ENCODE measurements at regions not wholly inside any gene's neighbourhood (a gene's known extent, or its start where the extent isn't known, plus 50 kb on each side); places are given as distances from the start of the nearest gene placed in this dataset.

DNA sequence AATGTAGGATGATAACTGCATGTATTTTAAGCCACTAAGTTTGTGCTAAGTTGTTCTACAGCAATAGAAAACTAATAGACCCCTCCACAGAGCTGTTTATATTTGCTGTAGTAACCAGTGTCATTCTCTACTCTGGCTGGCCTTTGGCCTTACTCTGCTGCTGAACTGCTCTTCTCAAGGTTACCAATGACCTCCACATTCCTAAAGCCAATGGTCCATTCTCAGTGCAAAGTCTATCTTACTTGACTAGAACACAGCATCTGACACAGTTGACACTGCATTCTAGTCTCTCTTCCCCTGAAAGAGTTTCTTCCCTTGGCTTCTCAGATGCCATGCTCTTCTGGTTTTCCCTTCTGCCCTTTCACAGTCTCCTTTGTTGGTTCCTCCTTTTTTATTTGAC is 154.8 kb upstream of the CRY1 start:
- no TSS peak for BruUV-seq (replicated peaks)
- ATAC-seq = peak; percentile 94
- Histone ChIP-seq H3K36me3 (replicated peaks in 1 of 2; ENCODE audit: control insufficient read depth in 1 of 2, insufficient read depth in 2 of 2, low read length in 2 of 2) (no peaks in the 10 kb centered on the region), H3K4me3 (replicated peaks in 1 of 3; ENCODE audit: insufficient read depth in 1 of 3, low read depth in 2 of 3, low read length in 3 of 3) (no peak overlapping the region), H3K9me3 (ENCODE audit: low read length) (no peaks in the 10 kb centered on the region), H4K20me1 (ENCODE audit: insufficient read depth, low read length) (no peaks in the 10 kb centered on the region), H3K79me2 (ENCODE audit: insufficient read depth, low read length) (no peaks in the 10 kb centered on the region), H3K4me1 (ENCODE audit: insufficient read depth, low read length) (peaks cover 15% of the 10 kb centered on the region), H3K4me2 (ENCODE audit: low read depth, low read length) (no peak overlapping the region), H3K27me3 (ENCODE audit: control insufficient read depth in 1 of 2, insufficient read depth in 2 of 2, low read length in 2 of 2) (peaks cover under 1 to 1% of the 10 kb centered on the region in 2 experiments; a peak in 1 of 5 replicates), H2AFZ (ENCODE audit: low read length) (no peak overlapping the region), H3K9ac (ENCODE audit: insufficient read depth, low read depth, low read length) (no peak overlapping the region), H3K27ac (ENCODE audit: extremely low read length, insufficient read depth, low read length) (no peak overlapping the region)
- ChIA-PET POLR2A (no interaction called here), CTCF (ENCODE audit: low intra/inter-chr PET ratio, low total read pairs) (no interaction called here)
- peak; percentile 40 for DNase-seq (ENCODE audit: low spot score)
- FAIRE-seq = peak; percentile 32
- intact Hi-C loops (cut with micrococcal nuclease; ENCODE audit: unreplicated experiment) (no loop called here), in situ Hi-C loops (cut with HindIII; ENCODE audit: extremely low pct_ligation_motif_present, low pct_unique_long_range_greater_than_20kb) (no loop called here)
- TF ChIP-seq HNF4G (IDR thresholded peaks at IDR 0.05; ENCODE audit: borderline replicate concordance, low read depth, low read length) = peak; percentile 70
- no peak for TF ChIP-seq HNF4G (CRISPR knock-in tag; IDR thresholded peaks at IDR 0.05; ENCODE audit: borderline replicate concordance, low read depth)
- no peak for TF ChIP-seq ZNF260 (CRISPR knock-in tag; IDR thresholded peaks at IDR 0.05; ENCODE audit: borderline replicate concordance, low read depth)
- no peak for TF ChIP-seq RCOR2 (CRISPR knock-in tag; IDR thresholded peaks at IDR 0.05)
- no peak for TF ChIP-seq ZSCAN21 (CRISPR knock-in tag; IDR thresholded peaks at IDR 0.05; ENCODE audit: borderline replicate concordance)
- TF ChIP-seq FOXA3 (CRISPR knock-in tag; IDR thresholded peaks at IDR 0.05) = peak; percentile 13; the same call in 1 of the 2 replicates
- TF ChIP-seq ZNF644 (CRISPR knock-in tag; IDR thresholded peaks at IDR 0.05; ENCODE audit: low read depth) = peak; percentile 90
- TF ChIP-seq, protein P1, sequence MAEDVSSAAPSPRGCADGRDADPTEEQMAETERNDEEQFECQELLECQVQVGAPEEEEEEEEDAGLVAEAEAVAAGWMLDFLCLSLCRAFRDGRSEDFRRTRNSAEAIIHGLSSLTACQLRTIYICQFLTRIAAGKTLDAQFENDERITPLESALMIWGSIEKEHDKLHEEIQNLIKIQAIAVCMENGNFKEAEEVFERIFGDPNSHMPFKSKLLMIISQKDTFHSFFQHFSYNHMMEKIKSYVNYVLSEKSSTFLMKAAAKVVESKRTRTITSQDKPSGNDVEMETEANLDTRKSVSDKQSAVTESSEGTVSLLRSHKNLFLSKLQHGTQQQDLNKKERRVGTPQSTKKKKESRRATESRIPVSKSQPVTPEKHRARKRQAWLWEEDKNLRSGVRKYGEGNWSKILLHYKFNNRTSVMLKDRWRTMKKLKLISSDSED (CRISPR knock-in tag; IDR thresholded peaks at IDR 0.05) = no peak
- TF ChIP-seq, protein P2, sequence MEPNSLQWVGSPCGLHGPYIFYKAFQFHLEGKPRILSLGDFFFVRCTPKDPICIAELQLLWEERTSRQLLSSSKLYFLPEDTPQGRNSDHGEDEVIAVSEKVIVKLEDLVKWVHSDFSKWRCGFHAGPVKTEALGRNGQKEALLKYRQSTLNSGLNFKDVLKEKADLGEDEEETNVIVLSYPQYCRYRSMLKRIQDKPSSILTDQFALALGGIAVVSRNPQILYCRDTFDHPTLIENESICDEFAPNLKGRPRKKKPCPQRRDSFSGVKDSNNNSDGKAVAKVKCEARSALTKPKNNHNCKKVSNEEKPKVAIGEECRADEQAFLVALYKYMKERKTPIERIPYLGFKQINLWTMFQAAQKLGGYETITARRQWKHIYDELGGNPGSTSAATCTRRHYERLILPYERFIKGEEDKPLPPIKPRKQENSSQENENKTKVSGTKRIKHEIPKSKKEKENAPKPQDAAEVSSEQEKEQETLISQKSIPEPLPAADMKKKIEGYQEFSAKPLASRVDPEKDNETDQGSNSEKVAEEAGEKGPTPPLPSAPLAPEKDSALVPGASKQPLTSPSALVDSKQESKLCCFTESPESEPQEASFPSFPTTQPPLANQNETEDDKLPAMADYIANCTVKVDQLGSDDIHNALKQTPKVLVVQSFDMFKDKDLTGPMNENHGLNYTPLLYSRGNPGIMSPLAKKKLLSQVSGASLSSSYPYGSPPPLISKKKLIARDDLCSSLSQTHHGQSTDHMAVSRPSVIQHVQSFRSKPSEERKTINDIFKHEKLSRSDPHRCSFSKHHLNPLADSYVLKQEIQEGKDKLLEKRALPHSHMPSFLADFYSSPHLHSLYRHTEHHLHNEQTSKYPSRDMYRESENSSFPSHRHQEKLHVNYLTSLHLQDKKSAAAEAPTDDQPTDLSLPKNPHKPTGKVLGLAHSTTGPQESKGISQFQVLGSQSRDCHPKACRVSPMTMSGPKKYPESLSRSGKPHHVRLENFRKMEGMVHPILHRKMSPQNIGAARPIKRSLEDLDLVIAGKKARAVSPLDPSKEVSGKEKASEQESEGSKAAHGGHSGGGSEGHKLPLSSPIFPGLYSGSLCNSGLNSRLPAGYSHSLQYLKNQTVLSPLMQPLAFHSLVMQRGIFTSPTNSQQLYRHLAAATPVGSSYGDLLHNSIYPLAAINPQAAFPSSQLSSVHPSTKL (CRISPR knock-in tag; IDR thresholded peaks at IDR 0.05) = peak; percentile 52; the same call in 1 of the 2 replicates
- peak; percentile 45; the same call in 1 of the 2 replicates for TF ChIP-seq ZNF331 (CRISPR knock-in tag; IDR thresholded peaks at IDR 0.05)
- 0 out of 2 replicates have a peak, but pooled peaks have one; percentile 33 for TF ChIP-seq MED1 (CRISPR knock-in tag; IDR thresholded peaks at IDR 0.05)
- TF ChIP-seq EHMT2 (IDR thresholded peaks at IDR 0.05; ENCODE audit: borderline replicate concordance, low read depth, low read length) = peak; percentile 80; the same call in 1 of the 2 replicates
- TF ChIP-seq CBX5 (CRISPR knock-in tag; IDR thresholded peaks at IDR 0.05; ENCODE audit: borderline replicate concordance) = no peak
- no peak for TF ChIP-seq HOXD1 (CRISPR knock-in tag; IDR thresholded peaks at IDR 0.05)
- TF ChIP-seq MIER2 (CRISPR knock-in tag; IDR thresholded peaks at IDR 0.05) = 0 out of 2 replicates have a peak, but pooled peaks have one; percentile 43
- no peak for TF ChIP-seq ZNF564 (CRISPR knock-in tag; IDR thresholded peaks at IDR 0.05)
- TF ChIP-seq WIZ (CRISPR knock-in tag; IDR thresholded peaks at IDR 0.05) = peak; percentile 84; the same call in 1 of the 2 replicates
- TF ChIP-seq SMAD1 (CRISPR knock-in tag; IDR thresholded peaks at IDR 0.05; ENCODE audit: borderline replicate concordance, low read depth) = no peak
